ENCODE measurements at regions not wholly inside any gene's neighbourhood (a gene's known extent, or its start where the extent isn't known, plus 50 kb on each side); places are given as distances from the start of the nearest gene placed in this dataset.

DNA sequence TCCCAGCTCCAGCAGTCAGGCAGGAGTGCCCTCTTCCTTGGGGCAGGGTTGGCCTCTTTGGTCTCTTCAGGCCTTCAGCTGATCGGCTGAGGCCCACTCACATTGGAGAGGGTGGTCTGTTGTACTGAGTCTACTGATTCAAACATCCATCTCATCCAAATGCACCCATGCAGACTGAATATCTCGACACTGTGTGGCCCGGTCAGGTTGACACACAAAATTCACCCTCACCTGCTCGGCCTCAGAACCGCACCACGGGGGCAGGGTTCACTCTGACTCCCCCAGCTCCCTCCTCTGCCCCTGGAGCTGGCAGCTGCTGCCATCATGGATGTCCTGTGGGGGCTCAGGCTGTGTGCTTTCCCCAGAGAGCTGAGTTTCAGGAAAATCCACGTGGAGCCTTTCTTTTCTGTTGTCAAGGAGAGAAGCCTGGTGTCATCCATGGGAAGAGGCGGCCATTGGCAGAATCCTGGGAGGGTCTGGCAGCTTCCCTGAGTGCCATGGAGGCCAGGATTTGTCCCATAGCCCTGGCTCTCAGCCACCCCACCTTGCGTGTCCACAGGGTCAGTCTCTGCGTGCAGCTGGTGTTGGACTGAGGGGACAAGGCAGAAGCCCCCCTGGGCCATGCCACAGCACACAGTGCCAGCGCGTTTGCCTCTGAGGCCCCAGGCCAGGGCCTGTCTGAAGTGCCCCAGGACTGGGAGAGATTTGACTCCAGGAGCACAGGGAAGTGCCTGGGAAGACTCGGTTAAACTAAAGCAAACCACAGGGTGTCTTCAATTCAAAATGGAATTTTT lies 114.1 kb downstream of the ERMARD start:
- Histone ChIP-seq H3K4me1 (ENCODE audit: control insufficient read depth in 1 of 2, insufficient read depth in 2 of 2, low read length in 2 of 2) (peaks cover 15 to 16% of the 10 kb centered on the region in 2 donors), H3K27me3 (ENCODE audit: control insufficient read depth in 1 of 2, insufficient read depth in 2 of 2, low read length in 2 of 2) (no peaks in the 10 kb centered on the region), H3K4me3 (ENCODE audit: low read depth in 1 of 2, low read length in 2 of 2) (no peak overlapping the region), H3K9ac (ENCODE audit: low read depth in 1 of 2, low read length in 2 of 2) (no peak overlapping the region), H3K27ac (ENCODE audit: low read depth, low read length) (no peak overlapping the region), H3K36me3 (ENCODE audit: control insufficient read depth in 1 of 2, insufficient read depth in 2 of 2, low read length in 2 of 2) (no peaks in the 10 kb centered on the region), H3K9me3 (ENCODE audit: control insufficient read depth in 1 of 2, low read length in 2 of 2) (no peaks in the 10 kb centered on the region)

DNA sequence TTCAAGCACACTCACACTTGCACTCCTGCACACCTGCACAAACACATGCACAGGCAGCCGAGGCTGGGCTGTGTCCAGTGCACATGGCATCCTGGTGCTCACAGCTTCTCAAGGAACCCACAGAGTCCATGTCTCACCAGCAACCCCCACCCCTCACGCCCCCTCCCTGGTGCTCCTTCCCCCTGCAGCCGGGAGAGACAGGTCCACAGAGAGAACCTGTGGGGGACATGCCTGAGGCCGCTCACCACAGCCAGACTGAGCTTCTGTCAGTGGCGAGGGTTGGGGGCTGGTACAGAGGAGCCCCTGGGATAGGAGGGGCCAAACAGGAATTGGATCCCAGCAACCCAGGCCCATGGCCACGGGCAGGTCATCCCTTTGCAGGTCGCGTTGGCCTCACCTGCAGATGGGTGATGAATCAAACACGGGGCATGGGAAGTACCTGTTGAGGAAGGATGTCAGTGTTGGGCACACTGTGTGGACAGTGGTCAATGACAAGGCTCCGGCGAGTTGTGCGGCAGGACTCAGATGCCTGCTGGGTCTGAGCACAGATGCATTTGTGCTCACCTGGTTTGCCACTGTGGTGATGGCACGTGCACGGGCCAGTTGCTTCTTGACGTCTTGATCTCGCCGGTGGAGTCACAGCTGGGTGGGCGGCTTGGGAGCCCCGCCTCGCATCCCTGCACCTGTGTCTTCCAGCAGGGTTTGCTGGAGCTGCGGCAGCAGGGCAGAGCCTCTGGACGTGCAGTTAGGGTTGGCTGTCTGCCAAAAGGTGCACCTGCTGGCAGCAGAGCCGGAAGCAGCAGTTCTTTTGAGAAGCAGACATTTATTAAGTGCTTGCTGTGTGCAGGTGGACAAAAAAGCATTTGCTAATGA lies 113.0 kb downstream of the ERMARD start:
- Histone ChIP-seq H3K9me3 (ENCODE audit: control insufficient read depth in 1 of 2, low read length in 2 of 2) (no peaks in the 10 kb centered on the region), H3K27ac (ENCODE audit: low read depth, low read length) (no peak overlapping the region)

DNA sequence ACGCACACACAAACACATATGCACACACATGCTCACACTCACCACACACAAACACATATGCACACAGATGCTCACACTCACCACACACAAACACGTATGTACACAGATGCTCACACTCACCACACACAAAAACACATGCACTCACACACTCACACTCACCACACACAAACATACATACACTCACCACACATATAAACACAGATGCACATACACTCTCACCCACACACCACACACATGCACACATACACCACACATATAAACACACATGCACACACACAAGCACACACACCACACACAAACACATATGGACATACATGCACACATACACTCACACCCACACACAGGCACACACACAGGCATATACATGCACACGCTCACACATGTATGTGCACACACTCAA lies 112.3 kb downstream of the ERMARD start:
- H3K36me3 ChIP-seq (ENCODE audit: control insufficient read depth in 1 of 2, insufficient read depth in 2 of 2, low read length in 2 of 2): no peaks in the 10 kb centered on the region
- no peak overlapping the region for H3K27ac ChIP-seq (ENCODE audit: low read depth, low read length)
- H3K9me3 ChIP-seq (ENCODE audit: control insufficient read depth in 1 of 2, low read length in 2 of 2): no peaks in the 10 kb centered on the region
- H3K4me3 ChIP-seq (ENCODE audit: low read depth in 1 of 2, low read length in 2 of 2): no peak overlapping the region
- H3K27me3 ChIP-seq (ENCODE audit: control insufficient read depth in 1 of 2, insufficient read depth in 2 of 2, low read length in 2 of 2): no peaks in the 10 kb centered on the region
- H3K4me1 ChIP-seq (ENCODE audit: control insufficient read depth in 1 of 2, insufficient read depth in 2 of 2, low read length in 2 of 2): peaks cover 15 to 16% of the 10 kb centered on the region in 2 donors
- no peak overlapping the region for H3K9ac ChIP-seq (ENCODE audit: low read depth in 1 of 2, low read length in 2 of 2)

More for the DNA sequence above, 113.0 kb downstream of the ERMARD start:
- Histone ChIP-seq H3K36me3 (ENCODE audit: control insufficient read depth in 1 of 2, insufficient read depth in 2 of 2, low read length in 2 of 2) (no peaks in the 10 kb centered on the region), H3K4me1 (ENCODE audit: control insufficient read depth in 1 of 2, insufficient read depth in 2 of 2, low read length in 2 of 2) (peaks cover 15 to 16% of the 10 kb centered on the region in 2 donors), H3K9ac (ENCODE audit: low read depth in 1 of 2, low read length in 2 of 2) (no peak overlapping the region), H3K27me3 (ENCODE audit: control insufficient read depth in 1 of 2, insufficient read depth in 2 of 2, low read length in 2 of 2) (no peaks in the 10 kb centered on the region), H3K4me3 (ENCODE audit: low read depth in 1 of 2, low read length in 2 of 2) (no peak overlapping the region)

DNA sequence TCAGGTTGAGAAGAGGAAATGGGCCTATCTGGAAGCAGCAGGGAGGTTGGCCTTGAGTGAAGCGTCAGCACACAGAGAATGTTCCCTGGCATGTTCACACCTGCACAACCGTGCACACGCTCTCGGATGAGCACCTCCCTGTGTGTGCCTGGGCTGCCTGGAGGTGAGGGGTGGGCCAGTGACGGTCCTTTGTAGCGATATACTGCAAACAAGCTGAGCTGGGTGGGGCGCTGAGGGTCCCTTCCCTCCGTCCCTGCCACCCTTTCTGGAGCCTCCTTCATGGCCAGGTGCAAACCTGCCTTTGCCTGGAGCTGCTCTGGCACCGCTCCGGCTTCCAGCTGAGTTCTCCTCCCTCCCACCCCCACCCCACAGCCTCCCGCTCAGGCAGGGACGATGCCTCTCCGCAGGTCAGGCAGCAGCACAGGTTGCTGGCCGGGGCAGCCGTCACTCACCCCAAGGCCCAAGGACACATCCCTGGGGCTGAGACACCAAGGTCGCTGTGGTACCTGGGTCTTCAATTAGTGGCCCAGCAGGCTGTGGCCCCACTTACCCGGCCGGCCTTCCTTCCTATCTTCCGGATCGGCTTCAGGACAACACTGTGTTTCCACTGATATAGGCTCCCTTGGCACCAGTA lies 111.6 kb downstream of the ERMARD start:
- Histone ChIP-seq H3K9ac (ENCODE audit: low read depth in 1 of 2, low read length in 2 of 2) (no peak overlapping the region), H3K4me3 (ENCODE audit: low read depth in 1 of 2, low read length in 2 of 2) (no peak overlapping the region), H3K27ac (ENCODE audit: low read depth, low read length) (peak overlapping the region; percentile 43), H3K36me3 (ENCODE audit: control insufficient read depth in 1 of 2, insufficient read depth in 2 of 2, low read length in 2 of 2) (no peaks in the 10 kb centered on the region), H3K4me1 (ENCODE audit: control insufficient read depth in 1 of 2, insufficient read depth in 2 of 2, low read length in 2 of 2) (peaks cover 11 to 16% of the 10 kb centered on the region in 2 donors), H3K27me3 (ENCODE audit: control insufficient read depth in 1 of 2, insufficient read depth in 2 of 2, low read length in 2 of 2) (no peaks in the 10 kb centered on the region), H3K9me3 (ENCODE audit: control insufficient read depth in 1 of 2, low read length in 2 of 2) (peaks cover 0 to 2% of the 10 kb centered on the region in 2 donors)

DNA sequence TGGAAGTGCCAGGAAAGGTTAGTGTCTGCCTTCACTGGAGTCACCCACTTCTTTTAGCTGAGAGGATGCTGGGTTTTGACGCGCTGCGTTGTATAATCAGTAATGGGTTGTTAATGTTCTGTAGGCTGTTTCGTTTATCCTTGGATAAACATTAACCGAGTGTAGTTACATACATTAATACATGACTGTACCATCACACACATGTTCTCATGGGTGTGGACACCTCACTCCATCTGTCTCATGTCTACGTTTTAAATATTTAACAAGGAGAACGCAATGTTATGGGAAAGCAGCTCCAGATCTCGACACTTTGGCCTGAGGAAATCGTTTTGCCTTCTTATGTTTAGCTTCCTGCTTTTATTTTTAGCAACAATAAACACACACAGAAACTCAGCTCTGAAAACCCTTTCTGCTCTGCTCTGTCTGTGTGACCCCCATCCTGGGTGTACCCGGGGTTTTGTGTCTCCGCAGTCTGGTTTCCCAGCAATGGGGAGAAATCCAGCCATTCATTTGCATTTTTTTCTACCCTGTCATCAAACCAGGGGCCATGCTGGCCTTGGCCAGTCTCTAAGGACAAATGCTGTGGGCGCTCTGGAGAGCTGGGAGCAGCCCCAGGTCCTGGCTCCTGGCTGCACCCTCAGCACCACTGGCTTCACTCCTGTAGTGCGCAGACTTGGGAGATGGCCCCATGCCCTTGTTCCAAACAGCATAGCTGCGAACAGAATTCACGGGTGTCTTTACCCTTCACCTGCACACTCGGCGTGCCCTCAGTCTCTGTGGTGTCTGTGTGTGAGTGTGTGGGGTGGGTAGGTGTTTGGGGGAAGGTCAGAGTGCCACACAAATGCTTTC lies 110.8 kb downstream of the ERMARD start:
- H3K27me3 ChIP-seq (ENCODE audit: control insufficient read depth in 1 of 2, insufficient read depth in 2 of 2, low read length in 2 of 2): no peaks in the 10 kb centered on the region
- no peak overlapping the region for H3K9ac ChIP-seq (ENCODE audit: low read depth in 1 of 2, low read length in 2 of 2)

DNA sequence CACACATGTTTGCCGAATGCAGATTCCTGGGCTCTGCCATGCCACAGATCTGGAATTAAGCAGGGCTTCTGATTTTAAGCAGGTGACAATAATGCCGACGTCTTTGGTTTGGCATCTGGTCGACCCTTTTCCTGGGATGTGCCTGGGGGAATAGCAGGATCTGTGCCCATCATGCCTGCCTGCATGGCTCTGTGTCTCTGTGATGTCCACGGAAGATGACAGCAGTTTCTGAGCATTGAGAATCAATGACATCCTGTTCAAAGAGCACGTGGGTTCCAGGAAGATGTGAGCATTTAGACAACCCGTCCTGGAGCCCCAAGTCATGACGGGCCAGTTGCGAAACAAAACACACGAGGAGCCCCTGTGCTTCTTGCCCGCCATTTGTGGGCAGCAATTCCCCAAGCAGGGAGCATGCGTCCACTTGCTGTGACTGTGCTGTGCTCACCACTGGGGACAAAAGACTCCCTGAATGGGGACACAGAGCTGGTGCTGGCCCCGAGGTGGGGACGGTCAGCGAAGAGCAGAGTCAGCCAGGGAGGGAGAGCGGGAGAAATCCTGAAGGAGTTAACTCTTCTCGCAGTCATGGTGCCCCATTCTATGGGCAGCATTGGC lies 110.1 kb downstream of the ERMARD start:
- Histone ChIP-seq H3K27ac (ENCODE audit: low read depth, low read length) (peak overlapping the region; percentile 44), H3K9ac (ENCODE audit: low read depth in 1 of 2, low read length in 2 of 2) (no peak overlapping the region)

More for the DNA sequence above, 110.8 kb downstream of the ERMARD start:
- peaks cover 0 to 4% of the 10 kb centered on the region in 2 donors for H3K9me3 ChIP-seq (ENCODE audit: control insufficient read depth in 1 of 2, low read length in 2 of 2)
- peaks cover 11 to 16% of the 10 kb centered on the region in 2 donors for H3K4me1 ChIP-seq (ENCODE audit: control insufficient read depth in 1 of 2, insufficient read depth in 2 of 2, low read length in 2 of 2)
- peak overlapping the region in 1 of 2 donors; percentile 5 for H3K4me3 ChIP-seq (ENCODE audit: low read depth in 1 of 2, low read length in 2 of 2)
- no peaks in the 10 kb centered on the region for H3K36me3 ChIP-seq (ENCODE audit: control insufficient read depth in 1 of 2, insufficient read depth in 2 of 2, low read length in 2 of 2)
- peak overlapping the region; percentile 44 for H3K27ac ChIP-seq (ENCODE audit: low read depth, low read length)

DNA sequence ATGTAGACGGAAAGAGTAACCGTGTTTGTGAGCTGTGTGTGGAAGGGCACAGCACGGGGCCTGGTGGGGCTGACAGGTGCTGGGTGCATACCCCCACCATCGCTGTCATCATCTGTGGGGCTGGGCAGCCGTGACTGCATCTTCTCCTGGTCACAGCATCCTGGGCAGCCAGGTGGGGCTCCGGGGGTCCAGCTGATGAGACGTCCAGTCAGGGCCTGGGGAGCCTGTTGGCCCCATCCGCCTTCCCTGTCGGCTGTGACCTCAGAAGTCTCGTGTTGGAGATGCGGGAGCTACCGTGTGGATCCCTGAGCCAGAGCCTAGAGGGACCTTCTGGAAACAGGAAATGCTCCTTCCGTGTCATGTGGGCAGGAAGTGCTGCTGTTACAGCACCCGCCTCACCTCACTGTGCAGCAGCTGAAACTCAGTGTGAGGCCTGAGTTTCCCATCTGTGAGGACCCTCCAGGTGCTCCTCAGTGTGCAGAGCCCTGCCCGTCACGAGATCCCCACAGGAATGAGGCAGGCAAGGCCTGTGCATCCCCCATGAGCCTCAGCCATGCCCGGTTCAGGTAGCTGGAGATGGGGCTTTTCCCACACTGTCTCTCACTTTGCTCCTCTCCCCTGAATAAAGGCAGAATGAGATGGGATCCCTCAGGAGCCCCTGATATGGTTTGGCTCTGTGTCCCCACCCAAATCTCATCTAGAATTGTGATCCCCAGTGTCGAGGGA lies 108.7 kb downstream of the ERMARD start:
- no peaks in the 10 kb centered on the region for H3K27me3 ChIP-seq (ENCODE audit: control insufficient read depth in 1 of 2, insufficient read depth in 2 of 2, low read length in 2 of 2)
- H3K4me3 ChIP-seq (ENCODE audit: low read depth in 1 of 2, low read length in 2 of 2): no peak overlapping the region
- no peak overlapping the region for H3K27ac ChIP-seq (ENCODE audit: low read depth, low read length)
- peaks cover 0 to 4% of the 10 kb centered on the region in 2 donors for H3K9me3 ChIP-seq (ENCODE audit: control insufficient read depth in 1 of 2, low read length in 2 of 2)
- peaks cover 11 to 16% of the 10 kb centered on the region in 2 donors for H3K4me1 ChIP-seq (ENCODE audit: control insufficient read depth in 1 of 2, insufficient read depth in 2 of 2, low read length in 2 of 2)
- no peak overlapping the region for H3K9ac ChIP-seq (ENCODE audit: low read depth in 1 of 2, low read length in 2 of 2)
- H3K36me3 ChIP-seq (ENCODE audit: control insufficient read depth in 1 of 2, insufficient read depth in 2 of 2, low read length in 2 of 2): no peaks in the 10 kb centered on the region

More for the DNA sequence above, 110.1 kb downstream of the ERMARD start:
- Histone ChIP-seq H3K4me1 (ENCODE audit: control insufficient read depth in 1 of 2, insufficient read depth in 2 of 2, low read length in 2 of 2) (peaks cover 11 to 16% of the 10 kb centered on the region in 2 donors), H3K9me3 (ENCODE audit: control insufficient read depth in 1 of 2, low read length in 2 of 2) (peaks cover 0 to 4% of the 10 kb centered on the region in 2 donors), H3K4me3 (ENCODE audit: low read depth in 1 of 2, low read length in 2 of 2) (peak overlapping the region in 1 of 2 donors; percentile 5), H3K27me3 (ENCODE audit: control insufficient read depth in 1 of 2, insufficient read depth in 2 of 2, low read length in 2 of 2) (no peaks in the 10 kb centered on the region), H3K36me3 (ENCODE audit: control insufficient read depth in 1 of 2, insufficient read depth in 2 of 2, low read length in 2 of 2) (no peaks in the 10 kb centered on the region)

DNA sequence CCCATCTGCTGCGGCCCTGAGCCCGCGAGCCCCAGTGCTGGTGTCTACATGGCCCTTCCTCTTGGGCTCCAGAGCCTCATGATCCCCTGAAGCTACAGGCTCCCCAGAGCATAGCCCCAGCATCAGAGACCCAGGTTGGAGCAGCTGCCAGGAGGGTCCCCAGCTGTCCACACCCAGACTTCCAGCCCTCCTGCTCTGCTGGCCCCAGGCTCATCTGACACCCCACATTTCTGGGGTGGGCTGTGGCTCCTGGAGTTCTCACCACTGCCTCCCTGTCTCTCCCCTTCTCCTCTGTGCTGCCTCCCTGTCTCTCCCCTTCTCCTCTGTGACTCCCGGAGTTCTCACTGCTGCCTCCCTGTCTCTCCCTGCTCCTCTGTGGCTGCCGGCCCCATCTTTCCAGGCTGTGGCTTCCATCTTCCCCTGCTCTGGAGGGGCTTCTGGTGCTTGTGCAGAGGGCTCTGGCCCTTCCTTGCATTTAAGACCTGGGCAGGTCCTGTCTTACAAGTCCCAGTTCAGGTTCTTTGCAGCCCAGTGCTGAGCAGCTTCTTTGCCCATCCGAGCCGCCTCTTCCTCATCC lies 108.1 kb downstream of the ERMARD start:
- H3K27me3 ChIP-seq (ENCODE audit: control insufficient read depth in 1 of 2, insufficient read depth in 2 of 2, low read length in 2 of 2): no peaks in the 10 kb centered on the region
- peaks cover 0 to 4% of the 10 kb centered on the region in 2 donors for H3K9me3 ChIP-seq (ENCODE audit: control insufficient read depth in 1 of 2, low read length in 2 of 2)
- no peak overlapping the region for H3K27ac ChIP-seq (ENCODE audit: low read depth, low read length)
- H3K36me3 ChIP-seq (ENCODE audit: control insufficient read depth in 1 of 2, insufficient read depth in 2 of 2, low read length in 2 of 2): no peaks in the 10 kb centered on the region
- no peak overlapping the region for H3K4me3 ChIP-seq (ENCODE audit: low read depth in 1 of 2, low read length in 2 of 2)
- peaks cover 11 to 16% of the 10 kb centered on the region in 2 donors for H3K4me1 ChIP-seq (ENCODE audit: control insufficient read depth in 1 of 2, insufficient read depth in 2 of 2, low read length in 2 of 2)
- H3K9ac ChIP-seq (ENCODE audit: low read depth in 1 of 2, low read length in 2 of 2): no peak overlapping the region

All from duodenal mucosa (tissue), 2 donors.